GM21737 (cell line): ENCODE measurements at regions not wholly inside any gene's neighbourhood (a gene's known extent, or its start where the extent isn't known, plus 50 kb on each side); places are given as distances from the start of the nearest gene placed in this dataset.
"Not testable (repeated sequence)": the region's sequence is repeated elsewhere in the genome, so short reads cannot be mapped to it uniquely, and the experiment has no call there.

Experiments
- ATAC-seq: cut with Tn5 transposase; IDR thresholded peaks from one replicate; pipeline ENCODE4 v1.9.1; 2021; ENCODE audit warnings: mild to moderate bottlenecking, moderate library complexity; ENCODE audit not compliant: unreplicated experiment

GRCh38 chr5:28903643-28904042 is 1865.3 kb upstream of the CDH9 start:
- no peak for ATAC-seq

GRCh38 chr5:28896949-28897348 is 1858.6 kb upstream of the CDH9 start:
- no peak for ATAC-seq

- ATAC-seq = no peak
Observed at GRCh38 chr5:28880936-28881335, 1842.5 kb upstream of the CDH9 start.

- ATAC-seq = no peak
Observed at GRCh38 chr5:28877050-28877449, 1838.7 kb upstream of the CDH9 start.

GRCh38 chr5:28864006-28864405 is 1825.6 kb upstream of the CDH9 start:
- ATAC-seq = no peak

GRCh38 chr5:28862860-28863196 is 1824.4 kb upstream of the CDH9 start:
- no peak for ATAC-seq

GRCh38 chr5:28862137-28862859 is 1823.9 kb upstream of the CDH9 start:
- ATAC-seq = no peak

GRCh38 chr5:28855626-28856025 is 1817.2 kb upstream of the CDH9 start:
- ATAC-seq = no peak

GRCh38 chr5:28850320-28850921 is 1812.0 kb upstream of the CDH9 start:
- ATAC-seq = no peak

- no peak for ATAC-seq
Observed at GRCh38 chr5:28831042-28831441, 1792.7 kb upstream of the CDH9 start.

GRCh38 chr5:28823231-28823630 is 1784.8 kb upstream of the CDH9 start:
- ATAC-seq = no peak

- no peak for ATAC-seq
Observed at GRCh38 chr5:28822071-28822470, 1783.7 kb upstream of the CDH9 start.

- no peak for ATAC-seq
Observed at GRCh38 chr5:28810751-28811136, 1772.4 kb upstream of the CDH9 start.

GRCh38 chr5:28809811-28810750 is 1771.7 kb upstream of the CDH9 start:
- ATAC-seq = no peak

GRCh38 chr5:28808967-28809810 is 1770.8 kb upstream of the CDH9 start:
- no peak for ATAC-seq

GRCh38 chr5:28807195-28807729 is 1768.9 kb upstream of the CDH9 start:
- ATAC-seq = no peak

- ATAC-seq = not testable (repeated sequence)
Observed at GRCh38 chr5:28799035-28799434, 1760.6 kb upstream of the CDH9 start.

- no peak for ATAC-seq
Observed at GRCh38 chr5:28788954-28789353, 1750.6 kb upstream of the CDH9 start.

GRCh38 chr5:28780083-28780692 is 1741.8 kb upstream of the CDH9 start:
- ATAC-seq = no peak

- no peak for ATAC-seq
Observed at GRCh38 chr5:28779161-28779754, 1740.9 kb upstream of the CDH9 start.
